ENCODE measurements at regions not wholly inside any gene's neighbourhood (a gene's known extent, or its start where the extent isn't known, plus 50 kb on each side); places are given as distances from the start of the nearest gene placed in this dataset.

DNA sequence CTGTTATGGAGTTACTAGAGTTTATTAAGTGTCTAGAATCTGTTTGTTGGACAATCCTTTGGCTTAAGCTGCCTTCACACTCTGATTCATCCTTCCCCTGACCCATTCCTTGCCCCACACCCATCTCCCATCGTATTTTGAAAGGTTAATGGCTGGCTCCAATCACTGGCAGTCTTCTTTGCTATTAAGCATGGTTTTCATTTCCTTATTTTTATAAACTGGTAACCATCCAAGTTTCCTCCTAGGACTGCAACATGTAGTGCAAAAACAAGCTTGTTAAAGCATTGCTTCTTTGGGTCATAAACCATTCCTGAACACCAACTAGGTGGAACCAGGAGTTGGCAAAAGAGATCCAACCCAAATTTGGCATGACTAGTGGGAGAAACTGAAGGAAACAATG is 148.4 kb downstream of the DTWD1 start:
- H3K27ac ChIP-seq = no peak overlapping the region
- H3K27me3 ChIP-seq = no peaks in the 10 kb centered on the region
- H3K4me1 ChIP-seq (ENCODE audit: control insufficient read depth in 1 of 2, insufficient read depth in 1 of 2, low read depth in 1 of 2, low read length in 1 of 2) = no peaks in the 10 kb centered on the region
- no peaks in the 10 kb centered on the region for H3K36me3 ChIP-seq
- no peaks in the 10 kb centered on the region for H3K9me3 ChIP-seq
- no peak for TF ChIP-seq CTCF (IDR thresholded peaks at IDR 0.05)
- no peak overlapping the region for H3K4me3 ChIP-seq (ENCODE audit: low read depth in 1 of 2, low read length in 1 of 2)

DNA sequence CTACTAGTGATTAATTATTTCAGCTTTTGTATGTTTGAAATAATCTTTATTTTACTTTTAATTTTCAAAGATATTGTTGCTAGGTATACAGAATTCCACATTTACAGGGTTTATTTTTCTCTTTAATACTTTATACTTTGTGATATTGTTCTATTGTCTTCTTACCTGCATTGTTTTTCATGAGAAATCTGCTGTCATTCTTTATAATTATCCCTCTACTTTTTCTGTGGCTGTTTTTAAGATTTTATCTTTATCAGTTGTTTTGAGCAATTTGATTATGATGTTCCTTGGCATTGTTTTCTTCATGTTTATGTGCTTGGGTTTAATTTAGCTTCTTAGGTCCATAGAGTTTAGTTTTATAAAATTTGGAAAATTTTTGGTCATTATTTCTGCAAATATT is 168.6 kb downstream of the DTWD1 start:
- Histone ChIP-seq H3K4me3 (ENCODE audit: low read depth in 1 of 2, low read length in 1 of 2) (no peak overlapping the region), H3K9me3 (peaks cover 9% of the 10 kb centered on the region), H3K36me3 (no peaks in the 10 kb centered on the region), H3K27ac (no peak overlapping the region), H3K27me3 (no peaks in the 10 kb centered on the region), H3K4me1 (ENCODE audit: control insufficient read depth in 1 of 2, insufficient read depth in 1 of 2, low read depth in 1 of 2, low read length in 1 of 2) (no peaks in the 10 kb centered on the region)
- no peak for TF ChIP-seq CTCF (IDR thresholded peaks at IDR 0.05)

GRCh38 chr15:49793943-49794342 is 173.1 kb downstream of the DTWD1 start:
- no peaks in the 10 kb centered on the region for H3K4me1 ChIP-seq (ENCODE audit: control insufficient read depth in 1 of 2, insufficient read depth in 1 of 2, low read depth in 1 of 2, low read length in 1 of 2)
- no peak overlapping the region for H3K27ac ChIP-seq
- H3K27me3 ChIP-seq = no peaks in the 10 kb centered on the region
- H3K4me3 ChIP-seq (ENCODE audit: low read depth in 1 of 2, low read length in 1 of 2) = no peak overlapping the region
- no peaks in the 10 kb centered on the region for H3K36me3 ChIP-seq
- no peak for TF ChIP-seq CTCF (IDR thresholded peaks at IDR 0.05)
- peaks cover 5% of the 10 kb centered on the region for H3K9me3 ChIP-seq

GRCh38 chr15:49801796-49802195 is 180.9 kb downstream of the DTWD1 start:
- H3K27ac ChIP-seq = no peak overlapping the region
- H3K36me3 ChIP-seq = no peaks in the 10 kb centered on the region
- H3K27me3 ChIP-seq = no peaks in the 10 kb centered on the region
- no peaks in the 10 kb centered on the region for H3K4me1 ChIP-seq (ENCODE audit: control insufficient read depth in 1 of 2, insufficient read depth in 1 of 2, low read depth in 1 of 2, low read length in 1 of 2)
- H3K9me3 ChIP-seq = no peaks in the 10 kb centered on the region
- no peak overlapping the region for H3K4me3 ChIP-seq (ENCODE audit: low read depth in 1 of 2, low read length in 1 of 2)
- no peak for TF ChIP-seq CTCF (IDR thresholded peaks at IDR 0.05)

Data from neutrophil (primary cell).